Brain microvascular endothelial cell (primary cell): ENCODE measurements at regions not wholly inside any gene's neighbourhood (a gene's known extent, or its start where the extent isn't known, plus 50 kb on each side); places are given as distances from the start of the nearest gene placed in this dataset.

Experiments used
- DNase-seq: peaks from one replicate; pipeline ENCODE4 v3.0.0-alpha.2; 2020
- H3K27ac ChIP-seq: fragments of 250-450 bp; sonication (Bioruptor Pico); 2 replicates; pipeline ENCODE4 v1.5.1; 2020; ENCODE audit warnings: mild to moderate bottlenecking, moderate library complexity
- H3K27me3 ChIP-seq: fragments of 250-450 bp; sonication (Bioruptor Pico); replicated peaks from 2 replicates; pipeline ENCODE4 v1.5.1; 2020; ENCODE audit warnings: mild to moderate bottlenecking
- H3K36me3 ChIP-seq: fragments of 250-450 bp; sonication (Bioruptor Pico); replicated peaks from 2 replicates; pipeline ENCODE4 v1.5.1; 2020; ENCODE audit warnings: mild to moderate bottlenecking
- H3K4me3 ChIP-seq: 2 replicates; pipeline ENCODE4 v1.5.1; 2011; ENCODE audit warnings: low read depth, mild to moderate bottlenecking, control low read depth, low read length, moderate library complexity
- CTCF ChIP-seq: IDR thresholded peaks from 2 replicates; pipeline ENCODE4 v1.5.1; 2011; ENCODE audit warnings: low read depth, mild to moderate bottlenecking, moderate library complexity, low read length, control low read depth, inconsistent platforms; ENCODE audit errors: missing control alignments
- in situ Hi-C: cut with HindIII; loops from 2 replicates; pipeline ENCODE4 v1.10.0; 2017; ENCODE audit warnings: low sequenced_read_pairs, low pct_ligation_motif_present

- no peaks in the 10 kb centered on the region for H3K27me3 ChIP-seq
- DNase-seq: no peak
- TF ChIP-seq CTCF: no peak
- no peak overlapping the region for H3K27ac ChIP-seq
- H3K4me3 ChIP-seq: no peak overlapping the region
- no peaks in the 10 kb centered on the region for H3K36me3 ChIP-seq
- in situ Hi-C loops: no loop called here
Observed at GRCh38 chr10:23818484-23818883, 379.6 kb downstream of the OTUD1 start.

GRCh38 chr10:23820792-23821191 is 381.9 kb downstream of the OTUD1 start:
- no peaks in the 10 kb centered on the region for H3K36me3 ChIP-seq
- TF ChIP-seq CTCF: no peak
- in situ Hi-C loops: no loop called here
- no peak overlapping the region for H3K4me3 ChIP-seq
- no peaks in the 10 kb centered on the region for H3K27me3 ChIP-seq
- no peak for DNase-seq
- H3K27ac ChIP-seq: no peak overlapping the region

- no peak for DNase-seq
- H3K36me3 ChIP-seq: no peaks in the 10 kb centered on the region
- in situ Hi-C loops: no loop called here
Observed at GRCh38 chr10:23824822-23825221, 384.1 kb upstream of the KIAA1217 start.

GRCh38 chr10:23826421-23826820 is 382.5 kb upstream of the KIAA1217 start:
- H3K27me3 ChIP-seq: no peaks in the 10 kb centered on the region
- H3K36me3 ChIP-seq: no peaks in the 10 kb centered on the region
- TF ChIP-seq CTCF: no peak
- in situ Hi-C loops: no loop called here
- peak; percentile 5 for DNase-seq
- no peak overlapping the region for H3K4me3 ChIP-seq
- no peak overlapping the region for H3K27ac ChIP-seq

More at GRCh38 chr10:23824822-23825221, 384.1 kb upstream of the KIAA1217 start:
- Histone ChIP-seq H3K27ac (no peak overlapping the region), H3K4me3 (no peak overlapping the region), H3K27me3 (no peaks in the 10 kb centered on the region)
- no peak for TF ChIP-seq CTCF

- no peak for TF ChIP-seq CTCF
- in situ Hi-C loops: no loop called here
- H3K27me3 ChIP-seq: no peaks in the 10 kb centered on the region
- DNase-seq: no peak
- no peak overlapping the region for H3K27ac ChIP-seq
- no peaks in the 10 kb centered on the region for H3K36me3 ChIP-seq
- H3K4me3 ChIP-seq: no peak overlapping the region
Observed at GRCh38 chr10:23829556-23829955, 379.4 kb upstream of the KIAA1217 start.

- H3K27ac ChIP-seq: no peak overlapping the region
- in situ Hi-C loops: no loop called here
- no peak for TF ChIP-seq CTCF
Observed at GRCh38 chr10:23834091-23834490, 374.8 kb upstream of the KIAA1217 start.

More at GRCh38 chr10:23834091-23834490, 374.8 kb upstream of the KIAA1217 start:
- H3K4me3 ChIP-seq: no peak overlapping the region
- H3K27me3 ChIP-seq: no peaks in the 10 kb centered on the region
- no peaks in the 10 kb centered on the region for H3K36me3 ChIP-seq
- no peak for DNase-seq
